GM13976 (cell line): ENCODE measurements at regions not wholly inside any gene's neighbourhood (a gene's known extent, or its start where the extent isn't known, plus 50 kb on each side); places are given as distances from the start of the nearest gene placed in this dataset.

Experiments
- DNase-seq: peaks from one replicate; pipeline ENCODE4 v3.0.0; 2012; ENCODE audit warnings: low spot score
- CTCF ChIP-seq: IDR thresholded peaks from 2 replicates; pipeline ENCODE4 v1.5.1; 2012; ENCODE audit warnings: borderline replicate concordance, mild to moderate bottlenecking; ENCODE audit not compliant: insufficient read depth; ENCODE audit errors: extremely low read depth, missing control alignments, control extremely low read depth
- in situ Hi-C: fragments of 300-500 bp; cut with MboI; formaldehyde crosslinking; loops from one replicate; pipeline ENCODE4 v1.12.0; 2022; ENCODE audit warnings: low sequenced_read_pairs, mixed read lengths, inconsistent platforms; ENCODE audit not compliant: unreplicated experiment

GRCh38 chr15:25051399-25052154 lies 96.8 kb downstream of the SNRPN start:
- DNase-seq: no peak
- TF ChIP-seq CTCF: no peak
- in situ Hi-C loops: no loop called here

- no peak for DNase-seq
- no peak for TF ChIP-seq CTCF
- in situ Hi-C loops: no loop called here
These were observed 97.6 kb downstream of the SNRPN start for GRCh38 chr15:25052191-25052999.

- in situ Hi-C loops: no loop called here
- no peak for TF ChIP-seq CTCF
- DNase-seq: no peak
These were observed 98.4 kb downstream of the SNRPN start for GRCh38 chr15:25053000-25053815.

- no peak for TF ChIP-seq CTCF
- no peak for DNase-seq
- in situ Hi-C loops: no loop called here
These were observed 99.5 kb downstream of the SNRPN start for GRCh38 chr15:25054329-25054728.

- TF ChIP-seq CTCF: no peak
- in situ Hi-C loops: no loop called here
- DNase-seq: no peak
These were observed 100.2 kb downstream of the SNRPN start for GRCh38 chr15:25054943-25055342.

- in situ Hi-C loops: no loop called here
- no peak for TF ChIP-seq CTCF
- no peak for DNase-seq
These were observed 100.7 kb downstream of the SNRPN start for GRCh38 chr15:25055356-25056068.
